GM12872 (cell line): ENCODE measurements at regions not wholly inside any gene's neighbourhood (a gene's known extent, or its start where the extent isn't known, plus 50 kb on each side); places are given as distances from the start of the nearest gene placed in this dataset.

Experiments used
- CTCF ChIP-seq: IDR thresholded peaks from 3 replicates; pipeline ENCODE4 v1.5.1; 2011; ENCODE audit warnings: low read depth, mild to moderate bottlenecking, low read length, moderate library complexity; ENCODE audit not compliant: insufficient read depth

GRCh38 chr9:13354733-13355132 is 75.2 kb upstream of the MPDZ start:
- no peak for TF ChIP-seq CTCF

DNA sequence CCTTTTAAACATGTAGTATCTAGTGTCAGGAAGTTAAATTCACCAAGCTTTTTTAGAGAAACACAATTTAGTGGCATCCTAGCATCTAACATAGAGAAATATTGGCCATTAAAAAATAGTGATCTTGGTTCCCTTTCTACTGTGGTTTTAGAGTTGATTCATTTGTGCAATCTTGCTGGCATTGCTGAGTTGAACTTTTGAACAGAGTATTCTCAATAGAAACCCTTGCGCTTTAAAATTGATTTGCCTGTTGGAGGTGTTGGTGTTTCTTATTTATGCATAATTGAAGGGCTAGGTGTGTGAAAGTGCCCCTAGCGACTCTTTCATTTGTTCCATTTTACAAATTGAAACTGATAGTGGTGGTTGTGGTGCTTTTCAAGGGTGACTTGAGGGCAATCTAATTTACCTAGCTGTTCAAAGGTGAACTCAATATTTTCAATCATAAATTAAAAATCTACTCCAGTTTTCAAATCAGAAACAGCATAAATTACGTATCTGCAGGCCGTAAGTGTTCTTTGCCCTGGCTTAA is 73.0 kb upstream of the MPDZ start:
- no peak for TF ChIP-seq CTCF

DNA sequence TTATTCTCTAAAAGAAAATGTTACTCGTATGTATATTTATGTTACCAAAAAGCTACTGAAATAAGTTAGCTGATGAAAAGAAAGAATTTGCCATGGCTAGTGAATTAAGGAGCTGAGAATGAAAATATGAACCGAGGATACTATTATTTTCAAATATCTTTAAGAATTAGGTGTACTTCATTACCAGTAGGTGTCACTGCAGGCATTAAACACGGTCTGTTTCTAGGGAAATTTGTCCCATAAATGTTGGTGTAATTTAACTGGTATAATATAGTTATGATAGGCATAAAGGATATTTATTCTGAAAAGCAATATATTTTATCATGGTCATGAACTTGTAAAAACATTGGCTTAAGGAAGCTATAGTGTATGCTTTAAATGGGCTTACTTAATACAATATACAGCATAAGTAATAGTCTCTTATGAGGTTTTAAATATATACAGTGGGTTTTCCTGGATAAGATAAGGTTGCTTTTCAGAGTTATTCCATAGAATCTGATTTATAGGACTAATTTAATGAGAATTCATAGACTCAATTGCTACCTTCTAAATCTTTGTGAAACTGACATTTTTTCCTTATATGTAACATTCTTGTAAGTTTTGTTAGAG is 72.4 kb upstream of the MPDZ start:
- peak; percentile 32; the same call in 1 of the 3 replicates for TF ChIP-seq CTCF

DNA sequence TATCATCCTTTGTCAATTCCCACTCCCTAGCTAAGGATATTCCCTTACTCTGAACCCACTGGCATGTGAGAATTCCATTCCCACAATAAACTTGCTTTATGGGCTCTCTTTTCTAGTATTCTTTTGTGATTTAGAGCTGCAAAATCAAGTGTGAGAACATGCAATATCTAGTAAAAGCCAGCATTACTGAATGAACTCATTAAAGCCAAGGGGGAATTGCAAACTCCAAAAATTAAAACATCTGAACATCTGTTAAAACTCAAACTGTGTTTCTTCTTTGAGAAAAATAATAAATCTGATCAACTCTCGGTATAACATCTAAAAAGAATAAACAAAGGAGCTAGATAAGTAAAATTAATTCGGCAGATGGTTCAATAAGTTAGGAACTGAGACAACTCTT is 53.1 kb upstream of the MPDZ start:
- TF ChIP-seq CTCF: no peak

DNA sequence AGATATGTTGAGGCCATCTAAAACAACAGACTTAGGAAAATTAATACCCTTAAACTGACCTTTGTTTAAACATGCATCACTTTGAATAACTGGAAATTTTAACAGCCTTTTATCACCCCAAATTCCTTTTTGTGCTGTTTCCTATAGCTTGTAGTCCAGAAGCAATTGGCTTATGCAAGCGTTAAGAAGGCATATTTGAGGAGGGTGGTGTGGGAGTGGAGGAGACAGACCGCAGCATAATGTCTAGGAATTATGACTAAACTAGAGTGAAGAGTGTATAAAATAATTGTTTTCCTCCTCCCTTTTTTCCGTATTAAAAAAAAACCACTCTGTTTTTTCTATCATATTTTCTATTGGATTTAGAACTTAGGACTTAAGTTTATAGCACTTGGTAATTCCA is 51.8 kb upstream of the MPDZ start:
- TF ChIP-seq CTCF: no peak

DNA sequence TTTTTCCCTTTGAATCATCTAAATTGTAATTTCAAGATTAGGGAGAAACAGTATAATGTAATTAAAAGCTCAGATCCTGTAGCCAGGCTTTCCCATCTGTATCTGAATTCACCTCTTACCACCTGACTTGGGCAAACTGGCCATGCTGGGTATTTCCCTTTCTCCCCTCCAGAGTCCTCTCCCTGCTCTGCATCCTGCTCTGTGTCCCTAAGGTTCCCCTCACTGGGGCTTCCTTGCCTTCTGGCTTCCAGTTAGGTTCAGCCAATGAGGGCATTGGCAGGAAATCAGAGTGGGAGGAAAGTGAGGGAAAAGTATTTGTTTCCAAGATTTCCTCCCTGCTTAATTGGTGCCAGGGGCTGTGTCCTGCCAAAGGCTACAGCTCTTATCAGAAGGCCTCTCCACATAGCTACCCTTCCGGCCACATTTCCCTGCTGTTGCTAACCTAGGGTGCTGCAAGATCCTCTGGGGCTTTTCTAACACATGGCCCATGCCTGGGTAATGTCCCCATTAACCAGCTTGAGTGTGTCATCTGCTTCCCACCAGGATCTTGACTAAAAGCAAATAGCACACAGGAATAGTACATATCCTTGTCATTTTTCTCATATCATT is 51.0 kb upstream of the MPDZ start:
- no peak for TF ChIP-seq CTCF
